ENCODE measurements at regions not wholly inside any gene's neighbourhood (a gene's known extent, or its start where the extent isn't known, plus 50 kb on each side); places are given as distances from the start of the nearest gene placed in this dataset.

DNA sequence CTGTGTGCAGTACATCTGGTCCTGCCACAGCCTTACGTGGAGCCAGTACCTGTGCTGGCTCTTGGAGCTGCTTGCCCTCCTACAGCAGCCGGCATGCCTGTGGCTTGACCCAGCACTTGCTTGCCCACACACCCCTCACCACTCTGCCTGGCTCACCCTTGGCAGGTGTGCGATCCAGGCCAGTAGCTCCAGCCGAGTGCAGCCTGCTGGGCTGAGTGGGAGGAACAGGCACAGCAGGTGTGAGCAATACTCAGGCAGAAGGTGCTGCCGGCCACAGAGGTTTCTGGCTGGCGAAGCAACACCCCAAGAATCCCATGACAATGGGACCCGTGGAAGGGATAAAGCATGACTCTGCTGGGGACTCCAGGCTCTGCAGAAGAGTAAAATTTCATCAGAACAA, 173.5 kb upstream of the ADCY1 start:
- TF ChIP-seq CTCF (IDR thresholded peaks at IDR 0.05; ENCODE audit: low read depth, low read length, missing input control) (no peak), EGR1 (IDR thresholded peaks at IDR 0.05; ENCODE audit: low read depth in 2 of 2) (no peak), RAD21 (IDR thresholded peaks at IDR 0.05) (no peak), FOXA1 (IDR thresholded peaks at IDR 0.05) (no peak), SP1 (IDR thresholded peaks at IDR 0.05) (no peak), REST (IDR thresholded peaks at IDR 0.05) (no peak), JUND (IDR thresholded peaks at IDR 0.05) (no peak), YY1 (IDR thresholded peaks at IDR 0.05) (no peak), GABPA (IDR thresholded peaks at IDR 0.05 in 1 of 2, conservative IDR thresholded peaks at IDR 0.05 in 1 of 2) (no peak), NR2F2 (IDR thresholded peaks at IDR 0.05) (no peak), TAF1 (conservative IDR thresholded peaks at IDR 0.05) (no peak), ATF3 (IDR thresholded peaks at IDR 0.05) (no peak)
- TF ChIP-seq, protein P1, sequence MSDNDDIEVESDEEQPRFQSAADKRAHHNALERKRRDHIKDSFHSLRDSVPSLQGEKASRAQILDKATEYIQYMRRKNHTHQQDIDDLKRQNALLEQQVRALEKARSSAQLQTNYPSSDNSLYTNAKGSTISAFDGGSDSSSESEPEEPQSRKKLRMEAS (IDR thresholded peaks at IDR 0.05) = no peak
- TF ChIP-seq, protein P2, sequence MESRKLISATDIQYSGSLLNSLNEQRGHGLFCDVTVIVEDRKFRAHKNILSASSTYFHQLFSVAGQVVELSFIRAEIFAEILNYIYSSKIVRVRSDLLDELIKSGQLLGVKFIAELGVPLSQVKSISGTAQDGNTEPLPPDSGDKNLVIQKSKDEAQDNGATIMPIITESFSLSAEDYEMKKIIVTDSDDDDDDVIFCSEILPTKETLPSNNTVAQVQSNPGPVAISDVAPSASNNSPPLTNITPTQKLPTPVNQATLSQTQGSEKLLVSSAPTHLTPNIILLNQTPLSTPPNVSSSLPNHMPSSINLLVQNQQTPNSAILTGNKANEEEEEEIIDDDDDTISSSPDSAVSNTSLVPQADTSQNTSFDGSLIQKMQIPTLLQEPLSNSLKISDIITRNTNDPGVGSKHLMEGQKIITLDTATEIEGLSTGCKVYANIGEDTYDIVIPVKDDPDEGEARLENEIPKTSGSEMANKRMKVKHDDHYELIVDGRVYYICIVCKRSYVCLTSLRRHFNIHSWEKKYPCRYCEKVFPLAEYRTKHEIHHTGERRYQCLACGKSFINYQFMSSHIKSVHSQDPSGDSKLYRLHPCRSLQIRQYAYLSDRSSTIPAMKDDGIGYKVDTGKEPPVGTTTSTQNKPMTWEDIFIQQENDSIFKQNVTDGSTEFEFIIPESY (IDR thresholded peaks at IDR 0.05) = no peak
